Neural progenitor cell (in vitro differentiated cells): ENCODE measurements at regions not wholly inside any gene's neighbourhood (a gene's known extent, or its start where the extent isn't known, plus 50 kb on each side); places are given as distances from the start of the nearest gene placed in this dataset.

Experiments
- DNase-seq: peaks from one replicate; pipeline ENCODE4 v3.0.0-alpha.2; 2016; ENCODE audit warnings: low spot score
- H2AFZ ChIP-seq: fragments of 200-600 bp; sonication (generic); replicated peaks from 2 replicates; pipeline ENCODE4 v1.6.1; 2016; ENCODE audit warnings: antibody characterized with exemption
- H3F3A ChIP-seq: fragments of 200-600 bp; sonication (generic); 2 replicates; pipeline ENCODE4 v1.6.1; 2016; ENCODE audit warnings: antibody characterized with exemption, low read depth
- H3K27ac ChIP-seq: fragments of 200-600 bp; sonication (generic); 2 replicates; pipeline ENCODE4 v1.5.1; 2016; ENCODE audit warnings: mild to moderate bottlenecking
- H3K27me3 ChIP-seq: fragments of 200-600 bp; sonication (generic); 2 replicates; pipeline ENCODE4 v1.6.1; 2016; ENCODE audit warnings: mild to moderate bottlenecking, moderate library complexity
- H3K36me3 ChIP-seq: fragments of 200-600 bp; sonication (generic); 2 replicates; pipeline ENCODE4 v1.5.1; 2016
- H3K4me1 ChIP-seq: fragments of 200-600 bp; sonication (generic); 2 replicates; pipeline ENCODE4 v1.6.1; 2016; ENCODE audit warnings: mixed run types
- H3K4me2 ChIP-seq: fragments of 200-600 bp; sonication (generic); 2 replicates; pipeline ENCODE4 v1.6.1; 2016
- H3K4me3 ChIP-seq: fragments of 200-600 bp; sonication (generic); 2 replicates; pipeline ENCODE4 v1.5.1; 2016
- H3K79me2 ChIP-seq: fragments of 200-600 bp; sonication (generic); 2 replicates; pipeline ENCODE4 v1.6.1; 2016; ENCODE audit warnings: low read depth
- H3K9ac ChIP-seq: fragments of 200-600 bp; sonication (generic); 2 replicates; pipeline ENCODE4 v1.6.1; 2016
- H3K9me3 ChIP-seq: fragments of 200-600 bp; sonication (generic); 2 replicates; pipeline ENCODE4 v1.5.1; 2016; ENCODE audit warnings: low read depth
- H4K20me1 ChIP-seq: fragments of 200-600 bp; sonication (generic); 2 replicates; pipeline ENCODE4 v1.6.1; 2016; ENCODE audit warnings: low read depth
- H3K27ac Mint-ChIP-seq: 3 replicates; pipeline ENCODE4 v1.8.0; 2021; ENCODE audit warnings: mixed read lengths
- H3K27me3 Mint-ChIP-seq: 2 replicates; pipeline ENCODE4 v1.8.0; 2022; ENCODE audit warnings: low read depth, mild to moderate bottlenecking, inconsistent platforms, moderate library complexity, mixed read lengths; ENCODE audit not compliant: insufficient read depth
- H3K36me3 Mint-ChIP-seq: 3 replicates; pipeline ENCODE4 v1.8.0; 2021; ENCODE audit warnings: mixed read lengths
- H3K4me1 Mint-ChIP-seq: 3 replicates; pipeline ENCODE4 v1.8.0; 2021; ENCODE audit warnings: mixed read lengths
- H3K4me3 Mint-ChIP-seq: 3 replicates; pipeline ENCODE4 v1.8.0; 2021; ENCODE audit warnings: mild to moderate bottlenecking, moderate library complexity, mixed read lengths
- H3K9me3 Mint-ChIP-seq: 3 replicates; pipeline ENCODE4 v1.8.0; 2020; ENCODE audit warnings: mixed read lengths
- CTCF ChIP-seq: fragments of 200-600 bp; sonication (generic); IDR thresholded peaks from 2 replicates; pipeline ENCODE4 v1.5.1; 2017; ENCODE audit warnings: antibody characterized with exemption, mild to moderate bottlenecking
- EZH2 ChIP-seq: fragments of 200-600 bp; sonication (generic); IDR thresholded peaks from 2 replicates; pipeline ENCODE4 v1.6.1; 2017; ENCODE audit warnings: antibody characterized with exemption, mild to moderate bottlenecking, moderate library complexity
- EZH2phosphoT487 ChIP-seq: fragments of 200-600 bp; sonication (generic); IDR thresholded peaks from 2 replicates; pipeline ENCODE4 v1.6.1; 2017; ENCODE audit warnings: antibody characterized with exemption

GRCh38 chr2:234741976-234742375, 209.8 kb upstream of the SH3BP4 start:
- Histone ChIP-seq H3K79me2 (no peaks in the 10 kb centered on the region), H4K20me1 (no peaks in the 10 kb centered on the region), H3K27me3 (no peaks in the 10 kb centered on the region), H3F3A (no peaks in the 10 kb centered on the region), H3K9me3 (no peaks in the 10 kb centered on the region), H3K27ac (no peak overlapping the region), H2AFZ (no peak overlapping the region), H3K36me3 (no peaks in the 10 kb centered on the region), H3K9ac (no peak overlapping the region), H3K4me2 (no peak overlapping the region), H3K4me3 (no peak overlapping the region), H3K4me1 (no peaks in the 10 kb centered on the region)
- H3K27me3 Mint-ChIP-seq = peaks cover 4% of the 10 kb centered on the region
- no peak overlapping the region for H3K27ac Mint-ChIP-seq
- no peak for TF ChIP-seq CTCF
- TF ChIP-seq EZH2 = no peak
- no peak for TF ChIP-seq EZH2phosphoT487
- H3K4me3 Mint-ChIP-seq = no peak overlapping the region
- peaks cover 19% of the 10 kb centered on the region for H3K9me3 Mint-ChIP-seq
- DNase-seq = no peak
- peaks cover 1% of the 10 kb centered on the region for H3K36me3 Mint-ChIP-seq
- no peaks in the 10 kb centered on the region for H3K4me1 Mint-ChIP-seq

- peaks cover 23% of the 10 kb centered on the region for H3K9me3 Mint-ChIP-seq
- no peak for DNase-seq
- Histone ChIP-seq H3K27ac (no peak overlapping the region), H3K4me1 (no peaks in the 10 kb centered on the region), H3K9me3 (no peaks in the 10 kb centered on the region), H3K27me3 (no peaks in the 10 kb centered on the region), H3F3A (no peaks in the 10 kb centered on the region), H4K20me1 (no peaks in the 10 kb centered on the region), H3K36me3 (no peaks in the 10 kb centered on the region), H3K4me2 (no peak overlapping the region), H3K4me3 (no peak overlapping the region), H2AFZ (no peak overlapping the region), H3K9ac (no peak overlapping the region), H3K79me2 (no peaks in the 10 kb centered on the region)
- no peaks in the 10 kb centered on the region for H3K36me3 Mint-ChIP-seq
- no peak overlapping the region for H3K4me3 Mint-ChIP-seq
- H3K27me3 Mint-ChIP-seq = peaks cover 6% of the 10 kb centered on the region
- TF ChIP-seq CTCF (no peak), EZH2 (no peak), EZH2phosphoT487 (no peak)
- H3K4me1 Mint-ChIP-seq = no peaks in the 10 kb centered on the region
- H3K27ac Mint-ChIP-seq = no peak overlapping the region
These were observed 212.8 kb upstream of the SH3BP4 start for GRCh38 chr2:234739061-234739460.

- no peaks in the 10 kb centered on the region for H3K36me3 Mint-ChIP-seq
- no peak overlapping the region for H3K4me3 Mint-ChIP-seq
- H3K27me3 Mint-ChIP-seq = peaks cover 10% of the 10 kb centered on the region
- H3K9me3 Mint-ChIP-seq = peaks cover 14% of the 10 kb centered on the region
- no peak for DNase-seq
- H3K4me1 Mint-ChIP-seq = no peaks in the 10 kb centered on the region
- Histone ChIP-seq H3K27ac (no peak overlapping the region), H2AFZ (no peak overlapping the region), H3K4me1 (no peaks in the 10 kb centered on the region), H3K36me3 (no peaks in the 10 kb centered on the region), H3K27me3 (no peaks in the 10 kb centered on the region), H3F3A (no peaks in the 10 kb centered on the region), H3K9me3 (no peaks in the 10 kb centered on the region), H3K79me2 (no peaks in the 10 kb centered on the region), H3K9ac (no peak overlapping the region), H3K4me2 (no peak overlapping the region), H4K20me1 (no peaks in the 10 kb centered on the region), H3K4me3 (no peak overlapping the region)
- no peak overlapping the region for H3K27ac Mint-ChIP-seq
- TF ChIP-seq CTCF = no peak
- TF ChIP-seq EZH2 = no peak
- TF ChIP-seq EZH2phosphoT487 = no peak
These were observed 216.0 kb upstream of the SH3BP4 start for GRCh38 chr2:234735829-234736228.
